ENCODE measurements at regions not wholly inside any gene's neighbourhood (a gene's known extent, or its start where the extent isn't known, plus 50 kb on each side); places are given as distances from the start of the nearest gene placed in this dataset.

- DNase-seq (ENCODE audit: low read depth): no peak
- in situ Hi-C loops (cut with HindIII; ENCODE audit: low sequenced_read_pairs): no loop called here
- TF ChIP-seq, protein P1, sequence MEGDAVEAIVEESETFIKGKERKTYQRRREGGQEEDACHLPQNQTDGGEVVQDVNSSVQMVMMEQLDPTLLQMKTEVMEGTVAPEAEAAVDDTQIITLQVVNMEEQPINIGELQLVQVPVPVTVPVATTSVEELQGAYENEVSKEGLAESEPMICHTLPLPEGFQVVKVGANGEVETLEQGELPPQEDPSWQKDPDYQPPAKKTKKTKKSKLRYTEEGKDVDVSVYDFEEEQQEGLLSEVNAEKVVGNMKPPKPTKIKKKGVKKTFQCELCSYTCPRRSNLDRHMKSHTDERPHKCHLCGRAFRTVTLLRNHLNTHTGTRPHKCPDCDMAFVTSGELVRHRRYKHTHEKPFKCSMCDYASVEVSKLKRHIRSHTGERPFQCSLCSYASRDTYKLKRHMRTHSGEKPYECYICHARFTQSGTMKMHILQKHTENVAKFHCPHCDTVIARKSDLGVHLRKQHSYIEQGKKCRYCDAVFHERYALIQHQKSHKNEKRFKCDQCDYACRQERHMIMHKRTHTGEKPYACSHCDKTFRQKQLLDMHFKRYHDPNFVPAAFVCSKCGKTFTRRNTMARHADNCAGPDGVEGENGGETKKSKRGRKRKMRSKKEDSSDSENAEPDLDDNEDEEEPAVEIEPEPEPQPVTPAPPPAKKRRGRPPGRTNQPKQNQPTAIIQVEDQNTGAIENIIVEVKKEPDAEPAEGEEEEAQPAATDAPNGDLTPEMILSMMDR (IDR thresholded peaks at IDR 0.05; ENCODE audit: low read depth, low read length, missing control alignments): no peak
- no peak overlapping the region for H3K4me3 ChIP-seq (ENCODE audit: low read depth, low read length)
Measured at GRCh38 chr5:162484986-162485385, 417.4 kb downstream of the GABRG2 start.

DNA sequence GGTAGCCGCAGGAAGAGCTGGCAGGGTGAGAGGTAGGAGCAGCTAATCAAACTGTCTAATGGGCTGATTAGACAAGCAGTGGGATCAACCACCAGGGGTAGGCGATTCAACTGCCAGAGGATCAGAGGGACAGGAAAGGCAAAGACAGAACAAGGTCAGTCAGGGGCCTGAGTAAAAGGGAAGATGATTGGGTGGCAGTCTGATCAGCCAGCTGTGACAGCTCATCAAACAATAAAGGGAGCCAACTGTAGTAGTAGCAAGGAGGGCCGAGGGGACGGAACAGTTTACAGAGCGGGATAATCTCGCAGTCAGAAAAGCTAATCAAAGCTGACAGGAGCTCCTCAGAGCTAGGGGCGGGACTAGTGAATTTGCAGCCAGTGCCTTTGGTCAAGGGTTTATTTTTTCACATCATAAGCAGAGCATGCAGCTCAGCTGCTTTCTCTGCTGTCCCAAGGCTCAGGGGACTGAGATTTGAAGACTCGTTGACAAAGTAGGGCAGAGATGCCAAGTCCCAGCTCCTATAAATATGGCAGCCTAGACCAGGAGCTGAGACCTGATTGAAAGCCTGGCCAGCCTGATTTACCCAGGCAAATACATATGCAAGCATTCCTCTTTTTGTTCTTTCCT lies 418.2 kb downstream of the GABRG2 start:
- no peak overlapping the region for H3K4me3 ChIP-seq (ENCODE audit: low read depth, low read length)
- in situ Hi-C loops (cut with HindIII; ENCODE audit: low sequenced_read_pairs): no loop called here
- TF ChIP-seq, protein P1 (IDR thresholded peaks at IDR 0.05; ENCODE audit: low read depth, low read length, missing control alignments): no peak
- no peak for DNase-seq (ENCODE audit: low read depth)

- TF ChIP-seq, protein P1 (IDR thresholded peaks at IDR 0.05; ENCODE audit: low read depth, low read length, missing control alignments): no peak
- H3K4me3 ChIP-seq (ENCODE audit: low read depth, low read length): no peak overlapping the region
- in situ Hi-C loops (cut with HindIII; ENCODE audit: low sequenced_read_pairs): no loop called here
- DNase-seq (ENCODE audit: low read depth): no peak
Measured at GRCh38 chr5:162487528-162488525, 420.3 kb downstream of the GABRG2 start.

DNA sequence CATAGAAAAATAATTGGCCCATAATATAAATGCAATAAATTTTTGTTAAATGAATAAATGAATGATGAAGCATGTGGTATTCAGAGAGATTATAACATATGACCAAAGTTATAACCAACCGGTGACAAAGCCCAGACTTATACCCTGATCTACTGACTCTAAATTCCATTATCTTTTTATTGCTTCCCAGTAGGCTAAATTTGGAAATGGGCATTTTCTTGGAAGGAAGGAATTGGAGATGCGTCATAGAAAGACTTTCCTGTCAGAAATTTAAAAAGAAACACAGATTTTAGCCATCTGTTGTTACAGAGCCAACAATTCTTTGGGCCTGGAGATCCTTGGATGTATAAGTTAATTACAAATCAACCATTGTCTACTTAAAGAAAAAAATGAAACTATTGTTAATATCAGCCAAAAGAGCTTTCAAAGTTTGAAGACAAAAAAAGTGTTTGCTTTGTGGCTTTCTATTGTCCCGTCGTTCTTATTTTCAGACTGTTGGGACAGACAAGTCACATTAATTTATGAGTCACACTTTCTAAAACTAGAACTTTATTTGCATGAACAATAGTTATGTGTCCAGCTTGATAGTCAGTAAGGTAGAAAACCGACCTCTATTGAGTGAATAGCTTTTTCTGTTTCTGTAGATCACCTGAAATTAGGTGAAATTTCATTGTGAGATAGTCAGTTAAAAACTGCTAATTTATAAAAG lies 428.7 kb downstream of the GABRG2 start:
- no peak overlapping the region for H3K4me3 ChIP-seq (ENCODE audit: low read depth, low read length)
- TF ChIP-seq, protein P1 (IDR thresholded peaks at IDR 0.05; ENCODE audit: low read depth, low read length, missing control alignments): no peak
- in situ Hi-C loops (cut with HindIII; ENCODE audit: low sequenced_read_pairs): no loop called here
- DNase-seq (ENCODE audit: low read depth): no peak

GRCh38 chr5:162497455-162497854 lies 429.9 kb downstream of the GABRG2 start:
- no peak overlapping the region for H3K4me3 ChIP-seq (ENCODE audit: low read depth, low read length)
- in situ Hi-C loops (cut with HindIII; ENCODE audit: low sequenced_read_pairs): no loop called here
- TF ChIP-seq, protein P1 (IDR thresholded peaks at IDR 0.05; ENCODE audit: low read depth, low read length, missing control alignments): no peak
- no peak for DNase-seq (ENCODE audit: low read depth)

DNA sequence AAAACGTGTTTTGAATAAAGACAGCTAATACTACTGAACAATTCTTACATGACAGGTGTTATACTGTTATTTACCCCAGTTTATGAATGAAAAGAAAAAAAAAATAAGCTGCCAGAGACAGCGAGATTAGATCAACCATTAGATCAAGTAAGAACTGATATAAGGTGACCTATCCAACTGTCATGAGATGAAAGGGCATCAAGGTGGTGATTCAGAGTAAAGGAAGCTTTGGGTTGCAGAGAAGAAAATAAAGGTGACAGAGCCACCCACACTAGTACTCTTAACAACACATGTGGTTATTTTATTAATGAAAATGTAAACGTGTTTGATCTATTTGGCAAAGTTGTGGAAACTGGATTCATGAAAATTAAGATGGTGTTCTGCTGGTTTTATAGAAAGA lies 435.2 kb downstream of the GABRG2 start:
- DNase-seq (ENCODE audit: low read depth): no peak
- no peak overlapping the region for H3K4me3 ChIP-seq (ENCODE audit: low read depth, low read length)
- TF ChIP-seq, protein P1 (IDR thresholded peaks at IDR 0.05; ENCODE audit: low read depth, low read length, missing control alignments): no peak
- in situ Hi-C loops (cut with HindIII; ENCODE audit: low sequenced_read_pairs): no loop called here
